ENCODE measurements at regions not wholly inside any gene's neighbourhood (a gene's known extent, or its start where the extent isn't known, plus 50 kb on each side); places are given as distances from the start of the nearest gene placed in this dataset.

GRCh38 chr7:88539518-88539917 is 220.0 kb upstream of the ZNF804B start (continued):
- TF ChIP-seq CHD7 (IDR thresholded peaks at IDR 0.05; ENCODE audit: insufficient replicate concordance, low read length) (no peak), GABPA (IDR thresholded peaks at IDR 0.05; ENCODE audit: borderline replicate concordance, insufficient read depth, low read length) (no peak), TEAD4 (IDR thresholded peaks at IDR 0.05; ENCODE audit: low read depth, low read length) (no peak), SP4 (IDR thresholded peaks at IDR 0.05; ENCODE audit: low read length) (no peak), EGR1 (IDR thresholded peaks at IDR 0.05; ENCODE audit: borderline replicate concordance, low read depth, low read length) (no peak), CHD1 (IDR thresholded peaks at IDR 0.05; ENCODE audit: low read depth, low read length) (no peak), CEBPB (IDR thresholded peaks at IDR 0.05; ENCODE audit: low read depth, low read length) (no peak), NRF1 (IDR thresholded peaks at IDR 0.05; ENCODE audit: low read depth, low read length) (no peak), SP2 (IDR thresholded peaks at IDR 0.05; ENCODE audit: low read length) (no peak)
